22Rv1 (cell line): ENCODE measurements at regions not wholly inside any gene's neighbourhood (a gene's known extent, or its start where the extent isn't known, plus 50 kb on each side); places are given as distances from the start of the nearest gene placed in this dataset.
"Not testable (repeated sequence)": the region's sequence is repeated elsewhere in the genome, so short reads cannot be mapped to it uniquely, and the experiment has no call there.

Experiments
- H3K27ac ChIP-seq: fragments of 450-650 bp; 2 replicates; pipeline ENCODE4 v1.5.1; 2017
- ZFX ChIP-seq: fragments of 450-650 bp; IDR thresholded peaks from 2 replicates; pipeline ENCODE4 v1.6.1; 2017; ENCODE audit warnings: antibody characterized with exemption, borderline replicate concordance
- TF ChIP-seq, protein P1 (sequence below): fragments of 450-650 bp; IDR thresholded peaks from 2 replicates; pipeline ENCODE4 v1.5.1; 2017; ENCODE audit warnings: mild to moderate bottlenecking

DNA sequence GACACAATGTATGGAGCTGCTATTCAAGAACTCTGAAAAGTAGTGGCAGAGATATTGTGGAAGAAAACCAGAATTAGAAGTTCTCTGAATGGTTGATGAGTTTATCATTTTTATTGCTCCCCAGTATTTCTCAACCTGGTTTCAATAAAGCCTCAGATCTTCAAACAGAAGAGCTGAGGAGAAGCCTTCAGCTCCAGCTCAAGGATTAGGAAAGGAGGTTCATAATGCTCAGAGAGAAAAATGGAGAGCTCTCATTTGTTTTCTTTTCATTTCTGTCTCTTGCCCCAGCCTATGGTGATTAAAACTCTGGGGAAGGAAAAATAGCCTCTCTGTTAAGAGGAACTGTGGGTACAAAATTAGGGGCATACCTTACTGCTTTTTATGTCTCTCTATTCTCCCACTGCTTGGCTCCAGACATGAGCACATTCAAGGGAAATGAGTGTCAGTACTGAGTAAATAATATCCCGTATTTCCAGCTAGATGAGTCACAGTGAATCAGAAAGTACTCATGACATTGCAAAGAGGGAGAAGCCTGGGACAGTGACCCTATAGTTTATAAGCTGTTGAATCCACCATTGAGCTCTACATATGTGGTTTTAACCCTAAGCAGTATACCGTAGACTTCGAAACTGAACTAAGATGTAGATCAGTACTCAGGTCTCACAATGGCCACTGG, 138.1 kb downstream of the EMB start:
- H3K27ac ChIP-seq = no peak overlapping the region

DNA sequence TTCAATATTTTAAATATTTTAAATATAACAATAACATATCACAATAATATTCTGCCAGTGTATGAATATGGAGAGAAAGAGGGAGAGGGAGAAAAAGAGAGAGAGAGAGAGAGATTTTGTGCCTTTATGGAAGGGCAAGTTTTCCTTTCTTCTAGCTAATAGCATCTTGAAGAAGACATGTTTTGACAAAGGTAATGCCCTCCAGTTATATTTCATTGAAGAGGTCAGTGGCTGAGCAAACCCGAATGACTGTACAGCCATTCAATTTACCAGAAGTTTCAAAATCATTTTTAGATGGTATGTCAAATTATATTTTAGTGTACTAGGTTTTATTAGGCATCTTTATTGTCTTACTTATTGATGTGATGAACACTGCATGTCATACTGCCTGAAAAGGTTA, 139.3 kb downstream of the EMB start:
- TF ChIP-seq ZFX = no peak
- TF ChIP-seq, protein P1, sequence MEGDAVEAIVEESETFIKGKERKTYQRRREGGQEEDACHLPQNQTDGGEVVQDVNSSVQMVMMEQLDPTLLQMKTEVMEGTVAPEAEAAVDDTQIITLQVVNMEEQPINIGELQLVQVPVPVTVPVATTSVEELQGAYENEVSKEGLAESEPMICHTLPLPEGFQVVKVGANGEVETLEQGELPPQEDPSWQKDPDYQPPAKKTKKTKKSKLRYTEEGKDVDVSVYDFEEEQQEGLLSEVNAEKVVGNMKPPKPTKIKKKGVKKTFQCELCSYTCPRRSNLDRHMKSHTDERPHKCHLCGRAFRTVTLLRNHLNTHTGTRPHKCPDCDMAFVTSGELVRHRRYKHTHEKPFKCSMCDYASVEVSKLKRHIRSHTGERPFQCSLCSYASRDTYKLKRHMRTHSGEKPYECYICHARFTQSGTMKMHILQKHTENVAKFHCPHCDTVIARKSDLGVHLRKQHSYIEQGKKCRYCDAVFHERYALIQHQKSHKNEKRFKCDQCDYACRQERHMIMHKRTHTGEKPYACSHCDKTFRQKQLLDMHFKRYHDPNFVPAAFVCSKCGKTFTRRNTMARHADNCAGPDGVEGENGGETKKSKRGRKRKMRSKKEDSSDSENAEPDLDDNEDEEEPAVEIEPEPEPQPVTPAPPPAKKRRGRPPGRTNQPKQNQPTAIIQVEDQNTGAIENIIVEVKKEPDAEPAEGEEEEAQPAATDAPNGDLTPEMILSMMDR = no peak
- H3K27ac ChIP-seq = no peak overlapping the region

More for the DNA sequence above, 138.1 kb downstream of the EMB start:
- TF ChIP-seq ZFX = no peak
- TF ChIP-seq, protein P1 = no peak

DNA sequence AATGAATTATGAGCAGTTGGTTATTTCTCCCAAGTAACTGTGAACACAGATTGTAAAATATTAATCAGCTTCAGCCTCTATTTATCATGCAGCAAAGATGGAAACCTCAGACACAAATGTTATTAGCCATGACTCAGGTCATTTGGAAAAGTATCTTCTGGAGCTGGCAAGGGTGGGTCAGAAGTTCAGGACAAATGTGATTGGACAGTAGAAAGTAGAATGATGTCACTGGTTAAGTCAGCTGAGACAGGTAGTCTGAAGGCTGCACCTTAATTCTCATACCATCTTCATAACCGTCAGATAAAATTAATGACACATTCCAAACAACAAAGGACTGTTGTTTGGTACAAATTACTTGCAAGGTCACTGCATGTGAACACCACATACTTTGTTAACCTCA, 140.2 kb downstream of the EMB start:
- TF ChIP-seq, protein P1 = no peak
- TF ChIP-seq ZFX = no peak
- H3K27ac ChIP-seq = no peak overlapping the region

DNA sequence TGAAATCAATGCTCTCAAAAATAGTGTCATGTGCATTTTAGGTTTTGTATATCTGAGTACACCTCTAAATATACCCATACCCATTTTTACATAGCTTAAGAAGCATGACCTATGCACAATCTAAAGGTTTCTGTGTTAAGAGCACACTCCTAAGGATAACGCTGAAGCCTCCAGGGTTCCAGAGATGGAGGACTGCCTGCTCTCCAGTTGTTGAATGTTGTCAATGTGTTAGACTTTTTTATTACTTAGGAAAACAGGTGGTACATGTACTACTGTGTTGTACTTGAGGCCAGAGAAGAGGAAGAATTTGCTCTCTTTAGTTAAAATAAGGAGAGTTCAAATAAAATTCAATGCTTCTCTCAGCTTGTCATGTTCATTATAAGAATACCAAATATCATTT, 141.2 kb downstream of the EMB start:
- no peak overlapping the region for H3K27ac ChIP-seq
- no peak for TF ChIP-seq ZFX
- TF ChIP-seq, protein P1 = no peak

DNA sequence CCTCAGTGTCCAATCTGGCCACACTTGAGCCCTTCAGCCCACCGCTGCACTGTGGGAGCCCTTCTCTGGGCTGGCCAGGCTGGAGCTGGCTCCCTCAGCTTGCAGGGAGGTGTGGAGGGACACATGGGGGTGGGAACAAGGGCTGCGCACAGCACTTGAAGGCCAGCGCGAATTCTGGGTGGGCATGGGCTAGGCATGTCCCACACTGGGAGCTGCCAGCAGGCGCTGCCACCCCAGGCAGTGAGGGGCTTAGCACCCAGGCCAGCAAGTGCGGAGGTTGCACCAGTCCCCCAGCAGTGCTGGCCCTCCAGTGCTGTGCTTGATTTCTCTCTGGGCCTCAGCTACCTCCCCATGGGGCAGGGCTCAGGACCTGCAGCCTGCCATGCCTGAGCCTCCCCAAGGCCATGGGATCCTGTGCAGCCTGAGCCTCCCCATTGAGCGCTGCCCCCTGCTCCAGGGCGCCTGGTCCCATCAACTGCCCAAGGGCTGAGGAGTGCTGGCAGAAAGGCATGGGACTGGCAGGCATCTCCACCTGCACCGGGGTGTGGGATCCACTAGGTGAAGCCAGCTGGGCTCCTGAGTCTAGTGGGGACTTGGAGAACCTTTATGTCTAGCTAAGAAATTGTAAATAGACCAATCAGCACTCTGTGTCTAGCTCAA, 148.2 kb downstream of the EMB start:
- no peak overlapping the region for H3K27ac ChIP-seq
- TF ChIP-seq, protein P1 = no peak
- no peak for TF ChIP-seq ZFX

DNA sequence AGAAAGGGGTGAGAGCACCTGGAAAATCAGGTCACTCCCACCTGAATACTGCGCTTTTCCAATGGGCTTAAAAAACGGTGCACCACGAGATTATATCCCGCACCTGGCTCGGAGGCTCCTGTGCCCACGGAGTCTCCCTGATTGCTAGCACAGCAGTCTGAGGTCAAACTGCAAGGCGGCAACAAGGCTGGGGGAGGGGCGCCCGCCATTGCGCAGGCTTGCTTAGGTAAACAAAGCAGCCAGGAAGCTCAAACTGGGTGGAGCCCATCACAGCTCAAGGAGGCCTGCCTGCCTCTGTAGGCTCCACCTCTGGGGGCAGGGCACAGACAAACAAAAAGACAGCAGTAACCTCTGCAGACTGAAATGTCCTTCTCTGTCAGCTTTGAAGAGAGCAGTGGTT, 160.6 kb downstream of the EMB start:
- H3K27ac ChIP-seq = not testable (repeated sequence)
